Left lung (tissue), 4 donors: ENCODE measurements at regions not wholly inside any gene's neighbourhood (a gene's known extent, or its start where the extent isn't known, plus 50 kb on each side); places are given as distances from the start of the nearest gene placed in this dataset.
A peak's percentile ranks its signal among the peaks of the same experiment; 100 is the strongest.

Source experiments
- ATAC-seq: fragments of 200-7000 bp; cut with Tn5 transposase; one replicate; pipeline ENCODE4 v1.9.1; 2020; ENCODE audit warnings: moderate library complexity
- DNase-seq, 4 donors: peaks; one replicate each; pipeline ENCODE4 v3.0.0-alpha.2; 2013 to 2020
- H3K27ac ChIP-seq, 2 donors: fragments of 200-600 bp; sonication (generic) in 1 of 2; one replicate each; pipeline versions ENCODE4 v1.5.0 to v1.8.0; 2020 to 2021
- H3K27me3 ChIP-seq, 2 donors: fragments of 200-600 bp; sonication (generic) in 1 of 2; one replicate each; pipeline versions ENCODE4 v1.5.0 to v1.8.0; 2020 to 2021
- H3K36me3 ChIP-seq, 2 donors: fragments of 200-600 bp; sonication (generic) in 1 of 2; one replicate each; pipeline versions ENCODE4 v1.5.0 to v1.8.0; 2020 to 2021
- H3K4me1 ChIP-seq, 2 donors: fragments of 200-600 bp; one replicate each; pipeline ENCODE4 v1.8.0; 2021
- H3K4me3 ChIP-seq, 2 donors: fragments of 200-600 bp; sonication (generic) in 1 of 2; one replicate each; pipeline versions ENCODE4 v1.5.0 to v1.8.0; 2020 to 2021; ENCODE audit warnings: mild to moderate bottlenecking in 1 of 2
- H3K9me3 ChIP-seq, 2 donors: fragments of 200-600 bp; sonication (generic) in 1 of 2; one replicate each; pipeline versions ENCODE4 v1.5.0 to v1.8.0; 2020 to 2021
- intact Hi-C, 2 donors: fragments of 100-400 bp; cut with DNase I; formaldehyde crosslinking; loops; one replicate each; pipeline versions ENCODE4 v1.11.2 to v1.14.2; 2022
- TF ChIP-seq, protein P1 (sequence below), 2 donors: fragments of 200-600 bp; sonication (generic) in 1 of 2; IDR thresholded peaks; one replicate each; pipeline versions ENCODE4 v1.5.0 to v1.8.0; 2021; ENCODE audit warnings: antibody characterized with exemption in 2 of 2
- donor health status: DM: no; HTN: yes; CAD: no.
- donor health status: DM: no; HTN: no; CAD: no.

DNA sequence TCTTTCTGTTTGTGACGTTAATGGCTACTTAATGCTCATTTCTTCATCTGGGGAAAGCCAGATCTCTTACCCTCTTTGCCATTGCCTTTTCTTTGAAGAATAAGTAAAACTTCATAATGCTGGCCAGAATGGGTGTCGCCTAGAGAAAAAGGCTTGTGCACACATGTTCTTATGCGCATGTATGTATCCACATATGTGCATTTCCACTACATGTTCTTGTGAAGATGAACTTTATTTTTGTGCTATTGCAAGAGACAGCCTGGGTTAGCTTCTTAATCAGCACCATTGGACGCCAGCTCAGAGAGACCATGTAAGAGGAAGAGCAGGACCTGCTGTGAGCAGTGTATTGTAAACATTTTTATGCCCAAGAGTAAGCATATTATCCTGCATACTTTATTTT, 178.7 kb downstream of the SPRY1 start:
- DNase-seq = no peak
- Histone ChIP-seq H3K4me3 (no peak overlapping the region), H3K36me3 (no peaks in the 10 kb centered on the region), H3K27me3 (no peaks in the 10 kb centered on the region), H3K4me1 (no peaks in the 10 kb centered on the region), H3K9me3 (peaks cover 0 to 1% of the 10 kb centered on the region in 2 donors), H3K27ac (no peak overlapping the region)
- TF ChIP-seq, protein P1, sequence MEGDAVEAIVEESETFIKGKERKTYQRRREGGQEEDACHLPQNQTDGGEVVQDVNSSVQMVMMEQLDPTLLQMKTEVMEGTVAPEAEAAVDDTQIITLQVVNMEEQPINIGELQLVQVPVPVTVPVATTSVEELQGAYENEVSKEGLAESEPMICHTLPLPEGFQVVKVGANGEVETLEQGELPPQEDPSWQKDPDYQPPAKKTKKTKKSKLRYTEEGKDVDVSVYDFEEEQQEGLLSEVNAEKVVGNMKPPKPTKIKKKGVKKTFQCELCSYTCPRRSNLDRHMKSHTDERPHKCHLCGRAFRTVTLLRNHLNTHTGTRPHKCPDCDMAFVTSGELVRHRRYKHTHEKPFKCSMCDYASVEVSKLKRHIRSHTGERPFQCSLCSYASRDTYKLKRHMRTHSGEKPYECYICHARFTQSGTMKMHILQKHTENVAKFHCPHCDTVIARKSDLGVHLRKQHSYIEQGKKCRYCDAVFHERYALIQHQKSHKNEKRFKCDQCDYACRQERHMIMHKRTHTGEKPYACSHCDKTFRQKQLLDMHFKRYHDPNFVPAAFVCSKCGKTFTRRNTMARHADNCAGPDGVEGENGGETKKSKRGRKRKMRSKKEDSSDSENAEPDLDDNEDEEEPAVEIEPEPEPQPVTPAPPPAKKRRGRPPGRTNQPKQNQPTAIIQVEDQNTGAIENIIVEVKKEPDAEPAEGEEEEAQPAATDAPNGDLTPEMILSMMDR (IDR thresholded peaks at IDR 0.05) = no peak
- no peak for ATAC-seq
- intact Hi-C loops = no loop called here

DNA sequence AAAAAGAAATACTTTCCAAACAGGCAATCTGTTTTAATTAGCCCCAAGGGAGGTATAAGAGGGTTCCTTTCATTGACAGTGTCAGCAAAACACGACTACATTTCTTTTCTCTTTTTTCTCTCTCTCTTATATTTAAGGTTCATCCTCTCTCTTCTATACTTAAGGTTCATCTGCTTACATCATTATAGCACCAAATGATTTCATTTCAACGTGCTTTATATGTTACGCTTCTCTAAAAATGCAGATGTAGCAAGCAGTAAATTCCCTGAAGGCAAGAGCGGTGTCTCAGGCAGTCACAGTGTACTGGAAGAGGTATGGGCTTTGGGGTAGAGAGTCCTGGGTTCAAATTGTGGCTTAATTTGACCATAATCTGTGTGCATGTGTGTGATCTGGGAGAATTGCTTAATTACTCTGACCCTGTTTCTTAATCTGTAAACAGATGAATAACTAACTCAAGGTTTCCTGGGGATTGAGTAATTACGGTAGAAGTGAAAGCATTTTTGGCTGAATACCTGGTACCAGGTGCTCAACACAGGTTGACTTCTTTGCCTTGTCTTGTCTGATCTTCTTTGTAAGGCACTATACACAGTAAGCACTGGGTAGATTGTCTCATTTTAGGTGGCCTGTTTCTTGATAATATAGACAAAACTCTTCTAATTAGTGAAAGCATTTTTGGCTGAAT, 180.8 kb downstream of the SPRY1 start:
- H3K4me3 ChIP-seq = no peak overlapping the region
- H3K4me1 ChIP-seq = no peaks in the 10 kb centered on the region
- TF ChIP-seq, protein P1 (IDR thresholded peaks at IDR 0.05) = no peak
- H3K36me3 ChIP-seq = no peaks in the 10 kb centered on the region
- DNase-seq = no peak
- H3K9me3 ChIP-seq = peaks cover 0 to 17% of the 10 kb centered on the region in 2 donors
- no peak overlapping the region for H3K27ac ChIP-seq
- intact Hi-C loops = no loop called here
- no peaks in the 10 kb centered on the region for H3K27me3 ChIP-seq
- ATAC-seq = no peak

DNA sequence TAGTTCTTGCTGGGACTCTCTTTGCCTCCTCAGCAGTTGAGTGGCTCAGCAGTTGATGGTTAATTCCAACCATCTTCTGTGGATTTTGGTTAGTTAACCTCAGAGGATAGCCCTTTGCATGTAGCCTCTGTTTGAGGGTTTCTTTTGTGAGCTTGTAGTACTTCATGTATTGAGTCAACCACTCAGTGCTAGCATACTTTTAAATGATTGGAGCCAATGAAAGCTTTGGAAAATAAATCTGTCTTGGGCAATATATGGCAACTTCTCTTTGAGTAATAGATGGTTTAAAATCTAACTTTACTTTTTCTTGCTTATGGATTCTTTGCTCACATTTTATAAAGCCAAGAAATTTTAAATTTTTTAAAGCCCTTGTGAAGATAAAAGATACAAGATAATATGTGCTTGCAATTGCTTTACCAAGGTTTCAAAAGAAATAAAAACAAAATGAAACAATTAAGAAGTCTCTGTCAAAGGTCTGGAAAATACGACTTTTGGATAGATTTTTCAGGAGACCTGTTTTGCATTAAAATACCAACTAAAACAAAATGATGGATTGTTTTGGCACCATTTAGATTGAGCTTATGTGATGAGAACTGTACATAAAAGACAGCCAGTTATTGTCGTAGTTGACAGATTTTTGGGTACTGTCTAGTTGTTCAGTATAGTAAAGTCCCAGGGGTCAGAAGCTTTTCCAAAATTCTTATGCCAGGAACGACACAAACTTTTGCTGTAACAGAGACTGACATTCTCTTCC, 181.9 kb downstream of the SPRY1 start:
- no peak for ATAC-seq
- Histone ChIP-seq H3K36me3 (no peaks in the 10 kb centered on the region), H3K27me3 (no peaks in the 10 kb centered on the region), H3K4me1 (no peaks in the 10 kb centered on the region), H3K4me3 (no peak overlapping the region), H3K27ac (no peak overlapping the region), H3K9me3 (peaks cover 0 to 17% of the 10 kb centered on the region in 2 donors)
- no peak for DNase-seq
- TF ChIP-seq, protein P1 (IDR thresholded peaks at IDR 0.05) = no peak
- intact Hi-C loops = no loop called here

DNA sequence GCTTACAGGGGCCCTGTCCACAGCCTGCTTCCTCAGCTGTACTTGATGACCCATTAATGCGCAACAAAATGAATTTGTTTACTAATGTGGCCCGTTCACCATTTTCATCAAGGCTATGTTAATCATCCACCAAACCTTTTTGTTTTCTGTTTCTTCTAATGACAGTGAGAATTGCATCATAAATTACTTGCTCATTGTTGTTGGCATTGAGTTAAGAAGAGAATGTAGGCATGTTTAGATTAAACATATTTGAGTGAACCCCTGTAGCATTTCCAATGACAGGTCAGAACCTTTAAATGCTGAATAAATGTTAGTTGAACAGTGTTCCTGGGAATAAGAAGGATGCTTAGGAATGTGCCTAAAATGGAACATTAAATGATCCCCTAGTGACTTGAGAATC, 183.4 kb downstream of the SPRY1 start:
- ATAC-seq (no peak), DNase-seq (no peak)
- Histone ChIP-seq H3K27ac (no peak overlapping the region), H3K4me3 (no peak overlapping the region), H3K9me3 (peaks cover 0 to 17% of the 10 kb centered on the region in 2 donors), H3K36me3 (no peaks in the 10 kb centered on the region), H3K27me3 (no peaks in the 10 kb centered on the region), H3K4me1 (no peaks in the 10 kb centered on the region)
- TF ChIP-seq, protein P1 (IDR thresholded peaks at IDR 0.05) = no peak
- intact Hi-C loops = no loop called here

DNA sequence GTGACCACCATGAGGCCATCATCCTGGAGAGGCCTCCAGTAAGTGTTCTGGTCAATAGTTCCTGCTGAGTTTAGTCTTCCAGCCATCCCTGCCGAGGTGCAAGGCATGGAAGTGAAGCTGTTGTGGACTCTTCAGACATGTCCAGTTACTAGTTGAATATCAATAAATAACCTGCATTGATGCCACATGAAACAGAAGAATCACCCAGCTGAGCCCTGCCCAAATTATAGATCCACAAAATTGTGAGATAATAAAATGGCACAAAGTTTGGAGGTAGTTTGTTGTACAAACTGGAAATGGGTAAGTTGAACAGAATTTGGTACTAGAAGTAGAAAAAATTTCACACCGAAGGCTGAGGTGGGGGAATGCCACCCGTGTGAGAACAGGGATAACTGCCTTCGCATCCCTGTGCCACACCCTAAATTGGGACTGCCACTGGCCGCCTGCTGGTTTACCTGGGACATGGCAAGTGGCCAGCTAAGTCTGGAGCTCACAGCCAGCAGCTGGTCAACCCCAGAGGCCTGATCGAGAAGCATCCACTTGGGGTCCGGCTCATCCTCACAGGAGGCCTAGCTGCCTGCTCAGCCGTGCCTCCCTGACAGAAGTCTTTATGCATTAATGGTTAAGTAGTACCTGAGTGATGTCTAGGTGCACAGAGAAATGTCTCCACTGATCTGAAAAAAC, 184.5 kb downstream of the SPRY1 start:
- Histone ChIP-seq H3K9me3 (peaks cover 0 to 17% of the 10 kb centered on the region in 2 donors), H3K4me3 (no peak overlapping the region), H3K27ac (no peak overlapping the region), H3K36me3 (no peaks in the 10 kb centered on the region), H3K27me3 (no peaks in the 10 kb centered on the region), H3K4me1 (no peaks in the 10 kb centered on the region)
- DNase-seq = peak in 1 of 4 donors; percentile 57
- no peak for ATAC-seq
- intact Hi-C loops = no loop called here
- TF ChIP-seq, protein P1 (IDR thresholded peaks at IDR 0.05) = no peak
